Smooth muscle cell (in vitro differentiated cells): ENCODE measurements at regions not wholly inside any gene's neighbourhood (a gene's known extent, or its start where the extent isn't known, plus 50 kb on each side); places are given as distances from the start of the nearest gene placed in this dataset.
A peak's percentile ranks its signal among the peaks of the same experiment; 100 is the strongest.

Experiments used
- DNase-seq: peaks from one replicate; lab custom pipeline; 2025; ENCODE audit not compliant: unreplicated experiment; lab: John Stamatoyannopoulos, UW
- H2AFZ ChIP-seq: fragments of 200-600 bp; sonication (generic); 2 replicates; pipeline ENCODE4 v1.6.0; 2016; ENCODE audit warnings: antibody characterized with exemption, low read depth, mild to moderate bottlenecking
- H3F3A ChIP-seq: fragments of 200-600 bp; sonication (generic); 2 replicates; pipeline ENCODE4 v1.6.0; 2017; ENCODE audit warnings: antibody characterized with exemption, low read depth
- H3K27ac ChIP-seq: fragments of 200-600 bp; sonication (generic); 2 replicates; pipeline ENCODE4 v1.5.1; 2016; ENCODE audit warnings: low read depth, mild to moderate bottlenecking
- H3K27me3 ChIP-seq: fragments of 200-600 bp; sonication (generic); 2 replicates; pipeline ENCODE4 v1.6.1; 2016; ENCODE audit warnings: low read depth, mild to moderate bottlenecking
- H3K36me3 ChIP-seq: fragments of 200-600 bp; sonication (generic); 2 replicates; pipeline ENCODE4 v1.5.1; 2016; ENCODE audit warnings: low read depth
- H3K4me1 ChIP-seq: fragments of 200-600 bp; sonication (generic); 2 replicates; pipeline ENCODE4 v1.5.1; 2016; ENCODE audit warnings: low read depth
- H3K4me2 ChIP-seq: fragments of 200-600 bp; sonication (generic); 2 replicates; pipeline ENCODE4 v1.6.0; 2016; ENCODE audit warnings: mild to moderate bottlenecking
- H3K4me3 ChIP-seq: fragments of 200-600 bp; sonication (generic); 2 replicates; pipeline ENCODE4 v1.5.1; 2016; ENCODE audit warnings: mild to moderate bottlenecking
- H3K79me2 ChIP-seq: fragments of 200-600 bp; sonication (generic); 2 replicates; pipeline ENCODE4 v1.6.0; 2016; ENCODE audit warnings: low read depth, mild to moderate bottlenecking
- H3K9ac ChIP-seq: fragments of 200-600 bp; sonication (generic); 2 replicates; pipeline ENCODE4 v1.6.0; 2016; ENCODE audit warnings: low read depth
- H3K9me3 ChIP-seq: fragments of 200-600 bp; sonication (generic); replicated peaks from 2 replicates; pipeline ENCODE4 v1.5.1; 2016; ENCODE audit warnings: low read depth
- H4K20me1 ChIP-seq: fragments of 200-600 bp; sonication (generic); 2 replicates; pipeline ENCODE4 v1.6.0; 2016; ENCODE audit warnings: low read depth
- WGBS: methylation state at CpG from one replicate; pipeline ENCODE4 v1.1.7; 2016; ENCODE audit warnings: low lambda C conversion rate; 5-methylcytosine and 5-hydroxymethylcytosine counted together
- TF ChIP-seq, protein P1 (sequence below): fragments of 200-600 bp; sonication (generic); IDR thresholded peaks from 2 replicates; pipeline ENCODE4 v1.5.1; 2017; ENCODE audit warnings: borderline replicate concordance, mild to moderate bottlenecking, antibody characterized with exemption; ENCODE audit not compliant: insufficient read depth, poor library complexity, severe bottlenecking

DNA sequence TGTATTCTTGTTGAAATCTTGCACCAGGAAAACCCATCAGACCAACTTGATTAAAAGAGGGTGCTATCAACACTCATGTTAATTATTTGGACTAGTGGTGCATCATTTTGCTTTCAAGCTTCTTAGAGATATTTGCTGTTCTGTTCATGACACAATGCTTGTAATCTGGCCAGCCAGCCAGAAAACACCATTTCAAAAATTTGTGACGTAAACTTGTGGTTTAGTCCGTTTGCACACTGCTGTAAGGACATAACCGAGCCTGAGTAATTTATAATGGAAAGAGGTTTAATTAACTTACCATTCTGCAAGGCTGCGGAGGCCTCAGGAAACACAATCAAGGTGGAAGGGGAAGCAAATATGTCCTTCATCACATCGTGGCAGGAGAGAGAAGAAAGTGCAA, 374.3 kb upstream of the TGFBR2 start:
- peak overlapping the region; percentile 52 for H3K27ac ChIP-seq
- H3K4me2 ChIP-seq, result peak overlapping the region; percentile 50
- no peaks in the 10 kb centered on the region for H3K9me3 ChIP-seq
- H3K27me3 ChIP-seq, result no peaks in the 10 kb centered on the region
- H3F3A ChIP-seq, result peaks cover 9% of the 10 kb centered on the region
- H3K4me3 ChIP-seq, result no peak overlapping the region
- TF ChIP-seq, protein P1, sequence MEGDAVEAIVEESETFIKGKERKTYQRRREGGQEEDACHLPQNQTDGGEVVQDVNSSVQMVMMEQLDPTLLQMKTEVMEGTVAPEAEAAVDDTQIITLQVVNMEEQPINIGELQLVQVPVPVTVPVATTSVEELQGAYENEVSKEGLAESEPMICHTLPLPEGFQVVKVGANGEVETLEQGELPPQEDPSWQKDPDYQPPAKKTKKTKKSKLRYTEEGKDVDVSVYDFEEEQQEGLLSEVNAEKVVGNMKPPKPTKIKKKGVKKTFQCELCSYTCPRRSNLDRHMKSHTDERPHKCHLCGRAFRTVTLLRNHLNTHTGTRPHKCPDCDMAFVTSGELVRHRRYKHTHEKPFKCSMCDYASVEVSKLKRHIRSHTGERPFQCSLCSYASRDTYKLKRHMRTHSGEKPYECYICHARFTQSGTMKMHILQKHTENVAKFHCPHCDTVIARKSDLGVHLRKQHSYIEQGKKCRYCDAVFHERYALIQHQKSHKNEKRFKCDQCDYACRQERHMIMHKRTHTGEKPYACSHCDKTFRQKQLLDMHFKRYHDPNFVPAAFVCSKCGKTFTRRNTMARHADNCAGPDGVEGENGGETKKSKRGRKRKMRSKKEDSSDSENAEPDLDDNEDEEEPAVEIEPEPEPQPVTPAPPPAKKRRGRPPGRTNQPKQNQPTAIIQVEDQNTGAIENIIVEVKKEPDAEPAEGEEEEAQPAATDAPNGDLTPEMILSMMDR, result no peak
- WGBS, result 36% methylated on average over 5 of the region's 5 CpGs
- H3K79me2 ChIP-seq, result no peaks in the 10 kb centered on the region
- peaks cover 18% of the 10 kb centered on the region for H3K4me1 ChIP-seq
- DNase-seq, result no peak
- no peaks in the 10 kb centered on the region for H3K36me3 ChIP-seq
- no peak overlapping the region for H2AFZ ChIP-seq
- H3K9ac ChIP-seq, result no peak overlapping the region
- H4K20me1 ChIP-seq, result no peaks in the 10 kb centered on the region

DNA sequence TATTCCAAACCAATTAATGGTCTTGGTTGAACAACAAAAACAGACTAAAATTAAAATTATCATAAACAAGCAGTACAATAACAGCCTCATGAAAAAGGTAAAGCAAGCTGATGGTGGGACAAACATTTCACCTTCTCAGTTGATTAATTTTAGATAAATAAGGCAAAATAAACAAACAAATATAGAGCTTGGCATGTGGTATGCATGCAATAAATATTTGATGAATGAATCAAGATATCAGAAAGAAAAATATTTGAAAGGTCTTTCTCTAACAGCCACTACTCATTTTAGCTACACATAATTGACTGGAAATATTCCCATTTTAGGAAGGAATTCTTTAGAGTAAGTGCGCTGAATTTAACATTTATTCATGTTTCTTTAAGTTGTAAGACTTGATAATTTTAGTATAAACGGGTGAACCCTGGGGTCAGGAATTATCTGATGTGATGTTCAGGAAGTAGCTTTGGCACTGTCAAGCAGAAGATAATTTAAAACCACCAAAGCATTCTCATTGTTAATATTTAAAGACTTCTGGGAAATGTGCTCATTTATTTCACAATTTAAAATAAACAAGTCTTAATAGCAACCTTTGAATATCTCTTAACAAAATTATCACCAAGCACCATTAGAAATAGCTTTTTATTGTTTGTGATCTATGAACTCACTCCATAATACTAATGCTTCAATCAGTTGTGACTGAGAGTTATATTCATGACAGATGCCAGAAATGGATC, 372.3 kb upstream of the TGFBR2 start:
- DNase-seq, result no peak
- H3K36me3 ChIP-seq, result no peaks in the 10 kb centered on the region
- H3K9ac ChIP-seq, result no peak overlapping the region
- H2AFZ ChIP-seq, result no peak overlapping the region
- no peaks in the 10 kb centered on the region for H3K9me3 ChIP-seq
- peaks cover 9% of the 10 kb centered on the region for H3K4me1 ChIP-seq
- WGBS, result 83% methylated on average over 2 of the region's 2 CpGs
- TF ChIP-seq, protein P1, result no peak
- peaks cover 9% of the 10 kb centered on the region for H3F3A ChIP-seq
- H3K4me2 ChIP-seq, result no peak overlapping the region
- no peak overlapping the region for H3K27ac ChIP-seq
- H3K27me3 ChIP-seq, result no peaks in the 10 kb centered on the region
- no peaks in the 10 kb centered on the region for H3K79me2 ChIP-seq
- H3K4me3 ChIP-seq, result no peak overlapping the region
- no peaks in the 10 kb centered on the region for H4K20me1 ChIP-seq

DNA sequence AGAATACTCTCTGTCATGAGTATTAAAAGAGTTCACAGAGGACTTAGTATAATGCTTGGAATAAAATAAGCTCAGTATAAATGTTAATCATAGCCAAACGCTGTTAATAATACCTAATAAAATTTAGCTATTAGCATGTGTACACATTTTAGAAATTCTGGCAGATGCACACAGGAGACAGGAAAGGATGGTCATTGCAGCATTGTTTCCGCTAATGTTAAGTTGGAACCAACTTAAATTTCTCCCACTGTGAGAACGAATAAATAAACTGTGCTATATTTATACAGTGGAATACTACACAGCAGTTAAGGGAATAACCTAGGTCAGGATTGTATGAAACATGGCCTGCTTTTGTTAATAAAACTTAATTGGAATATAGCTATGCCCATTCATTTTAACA, 370.4 kb upstream of the TGFBR2 start:
- Histone ChIP-seq H3F3A (peaks cover 9% of the 10 kb centered on the region), H4K20me1 (no peaks in the 10 kb centered on the region), H3K9me3 (no peaks in the 10 kb centered on the region), H3K27ac (no peak overlapping the region), H3K36me3 (no peaks in the 10 kb centered on the region), H3K4me3 (no peak overlapping the region), H3K9ac (no peak overlapping the region), H3K27me3 (no peaks in the 10 kb centered on the region), H3K79me2 (no peaks in the 10 kb centered on the region), H3K4me1 (peaks cover 9% of the 10 kb centered on the region), H3K4me2 (no peak overlapping the region), H2AFZ (no peak overlapping the region)
- 97% methylated on average over 3 of the region's 3 CpGs for WGBS
- no peak for DNase-seq
- TF ChIP-seq, protein P1, result no peak

DNA sequence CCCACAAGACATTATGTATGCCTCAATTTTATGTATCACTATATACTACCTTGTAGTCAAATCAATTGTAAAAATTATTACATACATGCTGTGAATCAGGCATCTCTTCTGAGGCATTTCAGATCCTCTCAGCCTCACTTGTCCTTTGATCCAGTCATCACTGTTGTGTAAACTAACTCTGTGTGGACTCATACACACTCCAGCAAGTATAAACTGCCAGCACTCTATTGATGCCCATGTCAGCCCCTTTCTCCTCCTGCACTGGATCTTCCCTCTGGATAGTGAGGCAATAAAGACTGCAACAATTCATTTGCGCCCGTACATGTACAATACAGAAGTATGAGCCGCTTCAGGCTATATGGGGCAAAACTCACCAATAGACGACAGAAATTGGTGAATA, 364.7 kb upstream of the TGFBR2 start:
- H2AFZ ChIP-seq, result no peak overlapping the region
- no peaks in the 10 kb centered on the region for H3F3A ChIP-seq
- no peak overlapping the region for H3K27ac ChIP-seq
- DNase-seq, result no peak
- H3K27me3 ChIP-seq, result no peaks in the 10 kb centered on the region
- 90% methylated on average over 4 of the region's 4 CpGs for WGBS
- no peak overlapping the region for H3K4me3 ChIP-seq
- no peaks in the 10 kb centered on the region for H3K36me3 ChIP-seq
- no peaks in the 10 kb centered on the region for H3K79me2 ChIP-seq
- H3K4me2 ChIP-seq, result no peak overlapping the region
- no peaks in the 10 kb centered on the region for H4K20me1 ChIP-seq
- no peak overlapping the region for H3K9ac ChIP-seq
- TF ChIP-seq, protein P1, result no peak
- H3K9me3 ChIP-seq, result no peaks in the 10 kb centered on the region
- H3K4me1 ChIP-seq, result no peaks in the 10 kb centered on the region
